NCI-H82 (cell line): ENCODE measurements at regions not wholly inside any gene's neighbourhood (a gene's known extent, or its start where the extent isn't known, plus 50 kb on each side); places are given as distances from the start of the nearest gene placed in this dataset.

Experiments
- DNase-seq: peaks from one replicate; lab custom pipeline; 2025; lab: John Stamatoyannopoulos, UW

DNA sequence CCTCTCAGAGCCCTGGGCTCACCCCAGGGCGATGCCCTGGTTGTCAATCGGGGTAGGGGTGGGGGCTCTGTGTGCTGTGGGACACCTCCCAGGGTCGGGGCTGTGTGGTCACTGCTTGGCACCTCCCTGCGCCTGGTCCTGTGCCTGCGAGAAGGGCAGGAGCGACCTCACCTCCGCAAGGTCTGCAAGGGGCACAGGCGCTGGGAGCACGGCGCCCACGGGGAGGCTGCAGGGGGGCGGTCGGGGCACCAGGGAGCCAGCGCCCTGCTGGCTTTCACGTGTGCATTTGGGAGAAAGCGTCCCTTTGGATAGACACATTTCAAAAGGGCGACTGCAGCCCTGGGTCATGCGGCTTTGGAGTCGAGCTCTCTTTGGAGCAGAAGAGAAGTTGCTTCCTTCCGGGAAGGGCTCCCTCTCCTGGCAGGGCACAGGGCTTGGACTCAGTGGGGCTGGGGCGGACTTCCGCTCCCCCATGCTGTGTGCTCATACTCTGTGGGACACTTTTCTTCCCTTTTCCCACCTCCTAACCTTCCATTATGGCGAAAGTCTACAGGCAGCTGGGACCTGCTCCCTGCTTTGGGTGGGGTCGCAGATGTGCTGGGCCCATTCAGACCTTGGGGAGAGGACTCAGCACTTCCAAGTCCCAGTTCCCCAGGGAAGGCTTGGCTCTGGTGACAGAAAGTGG lies 52.9 kb upstream of the SLC28A3 start:
- peak; percentile 13 for DNase-seq

DNA sequence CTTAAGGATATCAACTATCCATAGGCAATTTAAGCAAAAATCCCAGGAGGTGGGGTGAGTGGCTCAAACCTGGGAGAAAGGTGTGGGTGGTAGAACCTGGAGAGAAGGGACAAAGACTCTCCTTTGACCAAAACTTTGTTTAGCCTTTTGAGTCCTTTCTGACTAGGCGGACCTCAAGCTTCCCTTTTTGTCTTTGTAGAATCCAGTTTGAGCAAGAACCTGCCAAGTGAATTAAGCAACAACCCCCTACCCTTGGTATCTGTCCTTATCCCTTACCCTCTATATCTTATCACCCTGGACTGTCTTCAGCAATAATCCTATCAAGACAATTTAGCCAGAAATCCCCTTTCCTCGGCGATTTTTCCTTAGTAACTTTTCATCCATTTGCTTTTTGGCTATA lies 53.5 kb upstream of the SLC28A3 start:
- no peak for DNase-seq

DNA sequence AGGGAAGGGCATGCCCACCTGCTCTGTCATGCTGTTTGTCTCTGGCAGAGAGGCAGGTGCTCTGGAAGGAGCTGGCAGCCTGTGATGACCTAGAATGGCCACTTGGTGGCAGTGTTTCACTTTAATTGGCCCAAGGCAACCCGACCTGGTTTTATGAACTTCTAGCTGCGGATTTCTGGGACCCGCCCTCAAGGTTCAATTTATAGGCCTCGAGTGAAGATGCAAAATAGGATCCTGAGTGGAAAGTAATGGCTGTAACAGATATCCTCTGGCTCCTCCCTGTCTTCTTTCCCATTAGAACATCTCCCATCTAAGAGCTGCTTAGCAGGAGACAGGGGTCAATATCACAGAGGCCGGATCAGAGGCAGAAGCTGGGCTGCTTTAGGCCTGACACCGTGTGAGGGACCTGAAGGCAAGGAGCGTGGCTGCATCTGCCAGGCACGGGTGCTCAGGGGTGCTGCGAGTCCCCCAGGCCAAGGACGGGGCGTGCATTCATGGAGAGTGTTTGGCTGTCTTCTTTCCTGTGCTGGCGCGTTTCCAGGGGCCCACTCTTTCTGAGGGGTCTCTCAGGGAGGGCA lies 56.7 kb upstream of the SLC28A3 start:
- peak; percentile 88 for DNase-seq

DNA sequence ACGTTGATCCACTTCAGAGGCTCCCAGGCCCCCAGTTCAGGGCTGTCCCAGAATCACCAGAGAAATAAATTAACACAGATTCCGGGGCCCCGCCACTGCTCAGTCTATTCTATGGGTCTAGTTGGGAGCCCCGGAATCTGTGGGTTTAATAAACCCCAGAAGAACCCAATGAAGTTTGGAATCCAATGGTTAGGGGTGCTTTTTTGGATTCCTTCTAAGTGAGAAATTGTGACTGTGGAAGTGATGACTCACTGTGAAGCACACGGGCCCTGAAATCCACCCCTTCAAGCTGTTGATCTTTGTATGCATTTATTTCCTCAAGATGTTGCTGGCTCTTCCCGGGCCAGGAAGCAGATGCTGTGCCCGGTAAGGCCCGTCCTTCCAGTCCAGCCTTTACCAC lies 57.3 kb upstream of the SLC28A3 start:
- DNase-seq = no peak

DNA sequence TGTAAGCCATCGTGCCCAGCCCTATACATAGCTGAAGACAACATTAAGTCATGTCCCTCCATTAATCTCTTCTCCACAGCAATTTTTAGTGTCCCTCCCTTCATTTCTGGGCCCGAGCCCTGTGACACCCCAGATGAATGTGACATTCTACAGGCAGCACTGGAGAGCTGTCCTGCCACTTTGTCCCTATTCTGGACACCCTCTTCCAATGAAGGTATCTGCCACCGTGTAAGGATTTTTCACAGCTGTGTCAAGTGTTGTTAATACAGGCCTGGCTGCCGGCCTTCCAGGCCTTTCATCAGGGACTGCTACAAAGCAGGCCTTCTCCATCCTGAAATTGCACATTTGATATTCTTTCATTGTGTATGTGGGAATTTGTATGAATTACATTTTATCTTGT lies 62.0 kb upstream of the SLC28A3 start:
- no peak for DNase-seq

DNA sequence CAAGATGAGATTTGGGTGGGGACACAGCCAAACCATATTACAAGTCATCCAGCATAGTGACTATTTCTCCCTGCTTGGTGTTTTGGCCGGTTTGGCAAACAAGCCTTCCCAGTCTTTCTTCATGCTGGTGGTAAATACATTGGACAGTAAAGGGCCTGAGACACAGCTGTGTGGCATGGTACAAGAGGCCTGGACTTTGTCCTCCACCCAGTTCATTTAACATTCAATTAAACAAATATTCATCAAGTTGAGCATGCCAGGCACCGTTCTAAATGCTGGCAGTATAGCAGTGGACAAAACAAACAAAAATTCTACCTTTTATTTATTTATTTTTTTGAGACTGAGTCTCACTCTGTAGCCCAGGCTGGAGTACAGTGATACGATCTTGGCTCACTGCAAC lies 62.7 kb upstream of the SLC28A3 start:
- DNase-seq = no peak

DNA sequence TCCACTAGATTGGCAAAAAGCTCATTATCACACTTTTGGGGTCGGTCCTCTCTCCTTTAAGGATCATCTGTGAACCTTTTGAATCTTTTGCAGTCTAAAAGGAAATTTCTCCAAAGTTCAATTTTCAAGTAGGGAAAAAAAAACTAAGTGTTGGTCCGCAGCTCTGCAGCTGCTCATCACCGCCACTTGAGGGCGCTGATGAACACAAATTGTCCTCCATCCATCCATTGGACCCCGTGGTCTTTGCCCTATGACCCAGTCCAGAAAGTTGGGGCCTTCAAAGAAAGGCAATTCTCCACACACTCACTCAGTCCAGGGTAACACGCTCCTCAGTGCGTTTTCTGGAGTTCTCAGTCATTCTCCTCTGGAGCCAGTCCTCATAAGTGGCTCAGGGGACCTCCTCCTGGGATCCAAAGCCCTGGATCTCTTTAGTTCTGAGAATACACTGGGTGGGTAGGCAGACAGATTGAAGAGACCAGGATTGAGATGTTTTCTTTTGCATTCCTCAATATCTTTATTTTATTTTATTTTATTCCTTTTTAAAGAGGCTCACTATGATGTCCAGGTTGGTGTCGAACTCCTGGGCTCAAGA lies 63.6 kb upstream of the SLC28A3 start:
- DNase-seq = peak; percentile 21

DNA sequence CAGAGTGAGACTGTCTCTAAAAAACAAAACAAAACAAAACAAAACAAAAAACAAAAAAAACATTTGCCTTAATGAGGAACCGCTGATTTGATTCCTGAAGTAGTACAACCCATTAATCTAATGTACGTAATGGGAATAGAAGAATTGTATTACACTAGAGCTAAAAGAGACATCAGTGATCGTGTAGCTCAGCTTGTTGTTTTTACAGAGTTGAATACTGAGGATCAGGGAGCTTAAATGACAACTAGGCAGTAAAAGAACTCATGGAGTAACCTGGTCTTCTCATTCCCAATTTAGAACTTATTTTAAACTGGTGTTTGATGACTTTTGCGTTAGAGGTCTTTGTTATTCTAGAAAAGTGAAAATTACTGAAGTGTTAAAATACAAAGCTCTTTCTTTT lies 65.1 kb upstream of the SLC28A3 start:
- DNase-seq = no peak

DNA sequence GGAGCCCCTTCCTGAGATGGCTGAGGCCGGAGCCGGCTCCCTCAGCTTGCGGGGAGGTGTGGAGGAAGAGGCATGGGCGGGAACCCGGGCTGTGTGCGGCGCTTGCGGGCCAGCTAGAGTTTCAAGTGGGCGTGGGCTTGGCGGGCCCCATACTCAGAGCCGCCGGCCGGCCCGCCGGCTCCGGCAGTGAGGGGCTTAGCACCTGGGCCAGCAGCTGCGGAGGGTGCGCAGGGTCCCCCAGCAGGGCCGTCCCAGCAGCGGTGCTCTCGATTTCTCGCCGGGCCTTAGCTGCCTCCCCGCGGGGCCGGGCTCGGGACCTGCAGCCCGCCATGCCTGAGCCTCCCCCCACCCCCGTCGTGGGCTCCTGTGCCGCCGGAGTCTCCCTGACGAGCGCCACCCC lies 67.9 kb upstream of the SLC28A3 start:
- DNase-seq = no peak

DNA sequence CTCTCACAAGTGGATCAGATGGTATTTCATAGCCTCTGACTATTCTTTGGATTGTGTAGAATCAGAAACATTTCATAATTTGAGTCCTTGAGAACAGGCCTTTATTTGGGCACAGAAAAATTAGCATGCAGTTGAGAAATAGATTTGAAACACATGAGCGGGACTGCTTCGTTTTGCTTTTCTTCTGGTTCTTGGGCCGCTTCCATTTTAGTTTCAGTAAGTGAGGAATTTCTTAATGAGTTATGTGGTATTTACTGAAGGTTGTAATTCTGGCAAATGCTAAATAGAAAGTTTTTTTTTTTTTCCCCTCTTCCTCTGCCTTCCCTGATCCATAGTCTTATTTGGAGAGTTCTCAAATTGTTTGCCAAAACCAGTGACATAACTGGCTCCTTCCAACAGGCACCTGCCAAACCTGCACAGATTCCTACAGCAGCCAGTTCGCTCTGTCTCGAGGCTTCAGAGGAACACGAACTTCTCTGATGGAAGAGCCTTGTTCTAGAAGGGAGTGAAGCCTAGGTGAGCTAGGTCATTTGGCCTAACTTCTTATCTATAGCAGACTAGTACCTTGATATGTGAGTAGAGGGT lies 71.2 kb upstream of the SLC28A3 start:
- no peak for DNase-seq

DNA sequence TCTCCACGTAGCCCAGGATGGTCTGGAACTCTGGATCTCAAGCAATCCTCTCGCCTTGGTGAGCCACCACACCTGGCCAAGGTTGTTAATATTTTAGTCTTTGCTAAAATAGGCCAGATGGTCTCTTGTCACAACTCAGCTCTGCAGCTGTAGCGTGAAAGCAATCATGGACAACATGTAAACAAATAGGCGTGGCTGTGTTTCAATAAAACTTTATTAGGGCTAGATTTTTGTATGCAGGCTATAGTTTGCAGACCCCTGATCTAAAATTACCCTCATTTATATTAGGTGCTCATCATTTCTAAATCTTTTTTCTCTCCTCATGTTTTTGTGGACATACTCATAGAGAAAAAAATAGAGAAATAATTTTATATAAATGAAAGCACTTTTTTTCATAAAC lies 72.1 kb upstream of the SLC28A3 start:
- no peak for DNase-seq

DNA sequence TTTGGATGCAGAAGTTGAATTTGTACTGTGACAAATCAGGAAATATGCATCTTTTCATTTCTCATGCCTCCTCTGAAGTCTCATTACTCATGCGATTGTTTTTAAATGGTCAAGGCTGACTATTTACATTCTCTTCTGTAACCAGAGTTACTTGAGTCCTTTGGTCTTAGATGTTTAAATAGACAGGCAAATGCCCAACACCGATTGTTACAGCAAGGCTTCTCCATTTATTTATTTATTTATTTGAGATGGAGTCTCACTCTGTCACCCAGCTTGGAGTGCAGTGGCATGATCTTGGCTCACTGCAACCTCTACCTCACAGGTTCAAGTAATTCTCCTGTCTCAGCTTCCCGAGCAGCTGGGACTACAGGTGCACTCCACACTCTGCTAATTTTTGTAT lies 72.7 kb upstream of the SLC28A3 start:
- DNase-seq = no peak

DNA sequence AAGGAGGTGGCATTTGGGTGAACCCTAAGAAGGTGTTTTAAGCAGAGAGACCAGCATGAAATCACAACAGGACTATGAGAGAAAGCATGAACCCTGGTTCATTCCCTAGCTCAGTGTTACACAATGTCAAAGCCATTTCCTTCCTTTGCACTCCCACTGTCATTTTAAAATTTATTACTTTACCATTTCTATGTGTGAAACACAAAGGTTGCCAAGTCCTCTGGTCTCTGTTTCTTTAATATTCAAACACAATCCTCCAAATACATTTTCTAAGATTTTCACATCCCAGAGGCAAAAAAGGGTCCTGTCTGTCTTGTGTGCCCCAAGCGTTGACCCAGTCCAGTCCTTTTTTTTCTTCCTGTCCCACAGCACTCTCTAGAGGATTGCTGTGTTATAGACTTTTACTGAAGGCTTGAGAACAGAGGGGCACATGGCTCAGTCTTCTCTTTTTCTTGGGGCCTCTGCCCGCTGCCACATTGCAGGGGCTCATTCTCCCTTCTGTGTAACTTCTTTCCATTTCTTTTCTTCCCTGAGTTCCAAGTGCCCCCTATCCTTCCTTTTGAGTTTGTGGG lies 78.6 kb upstream of the SLC28A3 start:
- peak; percentile 26 for DNase-seq

DNA sequence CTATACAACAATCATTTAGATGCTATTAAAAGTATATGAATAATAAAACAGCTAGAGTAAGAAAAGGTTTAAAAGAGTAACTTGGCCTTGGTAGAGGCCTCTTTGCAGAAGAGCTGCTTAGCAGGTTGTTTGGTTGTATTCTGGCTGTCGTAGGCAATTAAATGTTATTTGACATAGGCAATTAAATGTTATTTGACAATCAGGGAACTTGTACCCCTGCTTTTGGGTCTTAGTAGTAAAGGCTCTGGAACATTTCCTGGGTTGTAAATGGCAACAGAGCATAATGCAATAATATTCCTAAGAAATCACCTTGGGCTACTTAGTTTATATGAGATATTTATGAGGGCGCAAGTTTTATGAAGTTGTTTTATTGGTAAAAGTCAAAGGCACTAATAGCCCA lies 84.4 kb upstream of the SLC28A3 start:
- DNase-seq = no peak

DNA sequence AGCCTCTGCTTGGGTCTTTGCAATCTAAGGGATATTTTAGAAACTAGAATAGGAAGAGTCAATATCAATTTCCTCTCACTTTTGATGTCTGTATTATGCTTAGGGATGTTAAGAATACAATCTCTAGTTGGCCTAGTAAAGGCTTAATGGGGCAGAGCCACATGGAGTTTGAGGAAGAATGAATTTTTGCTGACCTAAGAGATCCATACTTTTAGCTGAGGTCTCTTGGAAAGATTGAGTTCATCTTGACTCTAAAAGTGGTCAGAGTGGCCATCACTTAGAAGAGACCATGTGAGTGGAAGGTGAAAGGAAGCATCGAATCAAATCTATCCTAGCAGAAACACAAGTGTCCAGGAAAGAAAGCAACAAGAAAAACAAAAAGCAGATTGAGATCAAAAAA lies 92.2 kb upstream of the SLC28A3 start:
- DNase-seq = no peak

DNA sequence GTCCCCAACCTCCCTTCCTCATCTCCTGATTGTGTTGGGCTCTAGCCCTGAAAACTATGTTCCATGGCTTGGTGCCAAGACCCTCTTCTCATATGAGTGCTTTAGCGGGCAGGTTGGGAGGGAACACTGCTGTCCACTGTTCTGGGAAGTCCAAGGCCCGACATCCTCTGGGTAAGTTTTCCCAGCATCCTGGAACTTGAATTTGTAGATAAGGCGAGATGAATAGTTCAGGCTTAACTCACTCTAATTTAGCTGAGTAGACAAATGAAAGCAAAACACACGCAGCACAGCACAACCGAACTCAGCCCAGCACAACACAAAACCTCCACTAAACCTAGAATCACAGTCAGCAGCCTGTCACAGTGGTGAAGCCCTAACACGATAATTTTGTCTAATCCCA lies 95.3 kb upstream of the SLC28A3 start:
- no peak for DNase-seq

DNA sequence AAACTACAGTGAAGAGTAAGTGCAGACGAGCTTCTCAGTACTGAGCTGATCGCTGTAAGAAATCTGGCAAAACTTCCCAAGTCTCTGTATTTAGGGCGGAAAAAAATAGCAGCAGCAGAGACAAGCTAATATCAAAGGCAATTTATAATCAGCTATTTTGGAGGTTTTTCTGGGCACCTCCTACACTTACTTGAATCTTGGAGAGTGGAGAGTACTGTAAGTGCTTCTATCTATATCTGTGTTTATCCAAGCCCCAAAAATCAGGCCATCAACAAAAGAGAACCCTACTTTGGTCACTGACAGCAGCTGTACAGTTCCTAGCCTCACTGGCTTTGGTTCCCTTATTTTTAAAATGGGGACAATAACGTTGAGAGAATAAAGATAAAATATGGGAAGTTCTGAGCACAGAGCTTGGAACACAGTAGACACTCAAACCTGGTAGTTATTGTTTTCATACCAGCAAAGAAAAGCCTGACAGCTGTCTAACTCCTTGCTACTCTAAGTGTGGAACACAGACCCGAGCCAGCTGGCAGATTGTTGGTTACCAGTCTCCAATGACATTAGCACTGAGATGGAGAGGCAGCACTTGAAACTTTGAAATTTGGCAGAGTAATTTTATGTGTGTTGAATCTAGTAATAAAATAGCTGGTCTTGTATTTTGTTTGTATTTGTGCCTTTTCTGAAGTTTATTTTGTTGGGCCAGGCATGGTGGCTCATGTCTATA lies 96.0 kb upstream of the SLC28A3 start:
- DNase-seq = no peak

DNA sequence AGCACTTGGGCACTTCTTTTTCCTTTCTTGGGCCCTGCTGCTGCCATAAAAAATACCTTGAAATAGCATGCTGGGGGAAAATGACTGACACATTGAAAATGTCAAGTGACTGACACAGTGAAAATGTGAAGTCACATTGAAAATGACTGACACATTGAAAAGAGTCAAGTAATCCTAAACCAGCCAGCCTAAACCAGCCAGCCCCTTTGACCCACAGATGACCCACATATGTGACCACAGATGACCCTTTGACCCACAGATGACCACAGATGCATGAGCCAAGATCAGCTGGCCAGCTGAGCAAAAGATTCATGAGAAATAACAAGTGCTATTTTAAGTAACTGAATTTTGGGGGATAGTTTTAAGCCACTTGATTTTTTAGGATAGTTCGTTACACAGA lies 97.8 kb upstream of the SLC28A3 start:
- no peak for DNase-seq

DNA sequence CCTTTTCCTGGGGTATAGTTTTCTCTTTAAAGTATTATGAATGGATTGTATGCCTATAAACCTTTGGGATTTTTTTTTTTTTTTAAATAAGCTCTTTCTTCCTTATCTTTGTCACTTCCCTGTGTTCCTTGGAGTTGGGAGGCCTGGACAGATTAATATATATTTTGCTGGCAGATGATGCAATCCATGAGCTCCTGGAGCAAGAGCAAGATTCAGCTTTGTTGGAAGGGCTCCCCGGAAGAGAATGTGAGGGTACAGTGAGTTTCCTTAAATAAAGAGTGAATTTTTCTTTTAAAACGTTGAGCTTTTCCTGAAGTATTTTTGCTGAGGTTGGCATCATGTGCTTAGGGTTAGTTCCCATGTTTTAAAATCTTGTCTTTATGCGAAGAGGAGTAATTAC lies 98.7 kb upstream of the SLC28A3 start:
- DNase-seq = no peak

DNA sequence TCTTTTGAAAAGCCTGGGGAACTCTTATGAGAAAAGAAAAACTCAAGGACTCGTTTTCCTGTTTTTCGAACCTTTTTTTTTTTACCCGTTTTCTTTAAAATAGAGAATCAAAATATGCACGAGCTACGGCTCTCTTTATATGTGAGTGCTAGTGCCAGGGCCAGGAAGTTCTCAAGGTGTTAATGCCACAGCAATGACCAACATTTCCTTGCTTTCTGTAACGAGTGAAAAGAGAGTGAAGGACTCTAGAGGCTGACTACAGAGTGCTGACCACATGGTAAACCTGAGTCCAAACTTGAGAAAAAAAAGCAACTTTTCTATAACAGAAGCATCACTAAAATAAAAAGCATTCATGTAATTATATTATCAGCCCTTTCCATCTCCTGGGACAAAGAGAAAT lies 102.2 kb upstream of the SLC28A3 start:
- no peak for DNase-seq

DNA sequence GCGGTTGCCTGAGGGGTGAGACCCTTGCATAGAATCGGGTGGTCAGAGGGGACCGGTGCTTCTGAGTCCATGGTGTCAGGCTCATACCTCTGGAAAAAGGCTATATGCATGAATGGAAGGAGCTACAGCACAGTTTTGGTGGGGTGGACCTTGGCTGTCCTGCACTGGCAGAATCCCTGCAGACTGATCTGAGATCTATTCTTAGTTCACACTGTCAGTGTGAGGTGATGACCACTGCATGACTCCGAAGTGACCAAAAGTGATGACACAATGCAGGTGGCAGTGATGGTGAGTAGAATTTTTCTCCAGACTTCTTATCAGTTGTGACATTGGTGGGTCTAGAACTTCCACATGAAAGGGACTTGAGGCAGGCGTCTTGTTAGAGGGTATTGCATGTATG lies 105.2 kb upstream of the SLC28A3 start:
- DNase-seq = no peak

DNA sequence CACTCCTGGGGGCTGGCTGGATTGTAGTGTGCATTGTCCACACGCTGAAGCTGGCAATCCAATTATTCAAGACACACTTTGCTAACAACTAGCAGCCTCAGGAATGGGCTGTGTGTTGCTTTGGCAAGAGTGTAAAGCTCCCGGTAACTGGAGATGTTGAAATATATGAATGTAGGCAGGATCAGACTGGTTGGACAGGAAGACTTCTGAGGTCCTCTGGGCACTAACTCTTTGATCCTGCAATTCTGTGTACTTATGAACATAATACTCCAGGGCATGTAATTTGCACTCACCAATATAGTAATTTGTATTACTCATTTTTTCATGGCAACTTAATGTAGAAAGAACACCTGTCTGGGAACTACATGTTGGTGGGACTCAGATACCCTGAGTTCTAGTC lies 106.7 kb upstream of the SLC28A3 start:
- DNase-seq = no peak

DNA sequence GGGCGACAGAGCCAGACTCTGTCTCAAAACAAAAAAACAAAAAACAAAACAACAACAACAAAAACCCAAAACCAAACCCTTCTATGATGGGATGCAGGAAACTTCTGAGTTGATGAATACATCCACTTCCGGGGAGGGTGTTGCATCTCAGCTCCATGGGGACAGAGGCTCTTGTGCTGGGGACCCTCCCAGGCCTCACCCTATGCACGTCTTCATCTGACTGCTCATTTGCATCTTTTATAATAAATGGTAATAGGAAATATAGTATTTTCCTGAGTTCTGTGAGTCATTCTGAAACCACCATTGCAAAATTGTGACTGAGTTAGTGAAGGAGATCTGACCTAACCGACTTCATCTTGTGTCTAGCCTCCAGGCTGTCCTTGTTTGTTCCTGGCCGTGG lies 109.5 kb upstream of the SLC28A3 start:
- DNase-seq = no peak
